ENCODE measurements at regions not wholly inside any gene's neighbourhood (a gene's known extent, or its start where the extent isn't known, plus 50 kb on each side); places are given as distances from the start of the nearest gene placed in this dataset.

DNA sequence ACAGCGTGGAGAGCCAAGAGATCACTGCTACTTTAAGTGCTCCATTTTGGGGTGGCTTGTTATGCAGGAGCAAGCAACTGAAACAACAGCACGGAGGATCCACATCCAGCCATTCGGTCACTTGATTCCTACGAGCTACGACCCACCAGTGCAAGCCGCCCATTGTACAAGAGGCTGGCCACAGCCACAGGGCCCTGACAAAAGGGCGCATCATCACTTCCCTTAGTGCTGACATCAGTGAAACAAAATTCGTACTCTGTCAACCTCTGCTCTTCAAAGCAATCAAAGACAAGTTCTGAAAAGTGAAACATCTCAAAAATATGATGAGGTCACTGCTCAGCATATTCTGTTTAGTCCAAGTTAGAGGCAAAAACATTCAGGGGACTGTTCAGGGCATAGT is 168.4 kb downstream of the GADD45G start:
- no peak for DNase-seq

DNA sequence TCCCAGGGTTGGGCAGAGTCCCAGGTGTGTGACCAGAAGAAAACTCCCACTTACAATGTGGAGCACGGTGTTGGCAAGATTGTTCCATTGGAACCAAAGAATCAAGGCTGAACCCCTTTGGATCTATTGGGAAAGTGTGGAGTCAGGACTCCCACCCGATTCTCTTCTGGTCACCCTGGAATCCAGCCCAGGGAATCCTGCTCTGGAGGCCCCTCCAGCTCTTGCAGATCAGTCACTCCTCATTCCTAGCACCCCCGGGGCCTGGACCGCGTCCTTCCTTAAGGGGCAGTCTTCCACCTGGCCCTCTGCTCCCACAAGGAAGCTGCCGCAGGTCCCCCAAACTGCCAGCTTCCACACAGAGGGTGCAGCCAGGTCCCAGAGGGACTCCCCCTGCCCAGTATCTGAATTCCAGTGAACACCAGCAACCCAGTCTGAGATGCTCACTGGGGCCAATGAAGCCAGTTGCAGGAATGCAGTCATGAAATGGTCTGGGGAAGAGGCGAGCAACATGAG is 170.1 kb downstream of the GADD45G start:
- DNase-seq, result no peak

DNA sequence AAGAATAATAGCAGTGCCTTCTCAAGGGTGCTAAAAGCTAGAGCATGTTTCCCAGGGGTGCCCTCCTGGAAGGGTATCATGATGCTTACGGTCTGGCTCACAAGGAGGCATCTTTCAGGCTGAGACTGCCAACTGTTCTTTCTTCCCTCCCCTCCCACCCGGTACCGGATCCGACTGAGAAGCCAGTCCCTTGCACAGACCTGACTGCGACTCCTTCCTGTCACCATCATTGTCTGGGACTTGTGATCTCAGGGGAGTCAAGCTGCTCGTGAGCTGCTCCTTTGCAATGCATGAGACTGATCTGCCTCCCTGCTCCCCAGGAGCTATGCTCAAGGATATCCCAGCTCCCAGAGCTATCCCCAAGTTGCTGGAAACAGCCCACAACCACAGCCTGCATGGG is 170.8 kb downstream of the GADD45G start:
- DNase-seq, result no peak

DNA sequence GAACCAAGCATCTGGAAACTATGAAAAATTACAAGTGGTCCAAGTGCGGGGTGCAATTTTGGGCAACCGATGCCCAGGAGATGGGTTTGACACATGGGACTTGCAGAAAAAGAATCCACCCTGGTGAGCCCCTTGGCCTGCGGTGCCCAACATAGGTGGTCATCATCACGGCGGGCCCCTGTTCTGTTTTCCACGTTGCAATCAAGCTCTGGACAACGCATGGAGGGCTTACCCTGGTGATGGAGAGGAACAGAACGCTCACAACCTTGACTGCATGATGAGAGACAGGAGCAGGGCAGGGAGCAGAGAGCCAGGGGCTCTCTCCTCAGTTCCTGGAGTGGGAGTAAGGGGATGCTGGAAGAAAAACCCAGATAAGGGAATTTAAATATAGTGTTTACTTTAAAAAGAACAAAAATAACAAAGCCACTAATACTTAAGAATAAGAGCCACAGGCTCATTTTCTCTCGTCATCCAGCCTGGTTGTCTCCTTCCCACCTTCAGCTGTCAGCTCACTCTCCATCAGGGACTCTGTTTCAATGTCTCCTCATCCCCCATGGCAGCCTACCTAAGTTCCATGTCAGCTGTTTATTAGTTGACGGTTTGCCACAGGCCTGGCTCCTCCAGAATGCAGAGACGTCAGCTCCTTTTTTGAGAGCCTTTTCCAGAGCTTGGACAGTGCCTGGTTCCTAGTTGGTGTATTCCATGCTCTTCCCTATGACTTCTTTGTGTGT is 172.1 kb downstream of the GADD45G start:
- DNase-seq, result no peak

DNA sequence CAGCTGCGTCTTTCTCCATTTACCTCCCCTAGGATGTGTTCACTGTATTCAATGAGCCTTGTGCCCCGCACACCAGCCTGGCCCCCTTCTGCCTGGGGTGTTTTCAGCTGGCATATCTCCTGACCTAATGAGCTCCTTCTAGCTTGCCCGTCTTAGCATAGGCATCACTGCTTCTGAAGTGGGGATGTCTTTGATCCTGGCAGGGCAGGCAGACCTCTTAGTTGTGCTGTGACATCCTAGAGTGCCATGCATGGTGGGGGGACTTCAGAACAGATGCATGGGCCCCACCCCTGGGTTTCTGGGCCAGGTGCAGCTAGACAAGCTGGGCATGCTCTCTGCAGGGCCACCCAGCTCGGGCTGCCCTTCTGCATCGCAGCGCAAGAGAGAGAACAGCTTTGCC is 172.7 kb downstream of the GADD45G start:
- no peak for DNase-seq

DNA sequence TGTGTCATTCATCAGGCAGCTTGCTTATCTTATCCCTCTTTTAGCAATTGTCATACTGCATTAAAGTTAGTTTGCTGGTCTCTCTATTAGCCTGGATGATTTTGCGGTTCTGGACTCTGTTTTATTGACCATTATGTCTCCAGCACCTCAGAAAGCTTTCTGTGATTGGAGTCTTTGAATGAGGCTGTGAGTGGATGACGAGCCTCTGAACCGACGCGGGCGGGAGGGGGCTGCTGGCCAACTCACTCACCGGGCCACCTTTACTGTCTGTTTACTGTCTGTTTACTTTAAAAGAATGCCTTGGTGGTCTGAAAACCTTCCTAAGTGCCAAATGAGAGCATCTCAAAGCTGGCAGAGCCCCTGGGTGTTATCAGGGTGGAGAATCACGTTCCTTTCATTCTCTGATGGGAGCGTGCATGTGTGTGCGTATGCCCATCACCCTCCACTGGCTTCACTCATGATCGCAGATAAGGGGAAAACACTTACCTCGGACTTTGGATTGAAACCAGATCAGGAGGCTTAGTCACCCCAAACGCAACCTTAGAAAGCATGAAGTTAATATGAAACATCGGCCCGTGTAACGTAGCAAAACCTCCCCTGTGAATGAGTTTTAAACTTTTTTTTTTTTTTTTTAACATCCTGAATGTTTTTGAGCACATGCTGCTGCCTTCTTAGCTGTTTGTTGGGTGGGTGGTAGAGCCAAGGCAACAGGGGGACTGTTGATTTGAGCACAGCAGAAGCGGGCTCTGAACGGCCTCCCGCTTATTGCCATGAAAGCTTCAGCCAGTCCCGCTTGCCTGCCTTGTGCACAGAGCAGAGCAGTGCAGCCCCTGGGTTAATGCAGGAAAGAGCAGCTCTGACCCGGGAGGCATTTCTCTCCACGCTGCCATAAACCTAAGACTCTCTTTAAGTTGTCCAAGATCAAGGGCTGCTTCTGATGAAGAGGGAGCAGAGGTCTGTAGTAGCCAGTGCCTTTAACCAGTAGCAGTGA is 173.6 kb downstream of the GADD45G start:
- DNase-seq, result no peak

DNA sequence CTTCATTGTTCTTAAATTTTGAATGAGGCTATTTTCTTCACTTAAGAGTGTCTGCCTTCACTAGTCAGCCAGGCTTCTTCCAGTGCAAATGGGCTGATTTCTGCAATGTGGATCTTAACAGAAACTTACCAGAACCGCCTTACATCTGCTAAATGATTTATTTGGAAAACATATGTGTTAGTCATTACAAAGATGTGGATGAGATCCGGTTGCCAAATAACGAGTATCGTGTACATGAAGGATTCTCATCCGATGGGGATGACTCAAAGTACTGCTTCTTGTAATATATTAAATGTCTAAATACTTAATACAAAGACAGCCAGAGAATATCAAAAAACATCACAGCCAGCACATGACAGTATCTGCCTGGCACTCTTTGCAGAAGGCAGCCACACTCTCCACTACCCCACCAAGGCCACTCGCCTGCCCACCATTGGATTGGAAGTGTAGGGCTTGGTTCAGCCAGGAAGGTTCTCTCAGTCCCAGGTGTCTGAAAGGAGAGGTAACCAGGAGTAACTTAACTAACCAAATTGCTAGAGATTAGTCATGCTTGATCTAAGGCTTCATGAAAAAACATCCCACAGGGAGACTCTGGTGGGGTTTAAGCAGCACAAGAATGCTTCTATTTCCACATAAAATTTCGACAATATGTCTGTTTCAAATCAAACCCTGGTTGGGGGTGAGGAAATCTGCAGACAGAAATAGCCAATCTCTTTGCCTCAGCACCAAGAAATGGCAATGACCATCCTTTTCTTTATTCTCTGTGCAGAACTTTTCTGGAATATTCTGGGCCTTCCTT is 174.8 kb downstream of the GADD45G start:
- peak; percentile 9 for DNase-seq

DNA sequence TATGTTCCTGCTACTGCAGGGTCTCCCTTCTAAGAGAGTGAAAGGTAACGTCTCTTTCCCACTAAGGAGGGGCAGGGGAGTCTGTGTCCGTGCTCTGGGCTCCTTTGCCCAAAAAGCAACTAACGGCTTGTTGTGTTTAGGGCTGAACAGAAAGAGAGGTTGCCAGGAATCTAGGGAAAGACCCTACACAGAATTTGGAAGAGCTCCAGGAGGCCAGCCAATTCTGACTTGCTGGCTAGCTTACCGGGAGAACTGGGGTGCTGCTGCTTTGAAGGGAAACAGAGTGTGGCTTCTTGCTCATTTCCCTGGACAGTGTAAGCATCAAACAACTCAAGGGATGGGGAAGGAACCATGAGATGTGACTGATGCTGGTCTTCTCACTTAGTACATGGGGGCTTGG is 176.1 kb downstream of the GADD45G start:
- no peak for DNase-seq

DNA sequence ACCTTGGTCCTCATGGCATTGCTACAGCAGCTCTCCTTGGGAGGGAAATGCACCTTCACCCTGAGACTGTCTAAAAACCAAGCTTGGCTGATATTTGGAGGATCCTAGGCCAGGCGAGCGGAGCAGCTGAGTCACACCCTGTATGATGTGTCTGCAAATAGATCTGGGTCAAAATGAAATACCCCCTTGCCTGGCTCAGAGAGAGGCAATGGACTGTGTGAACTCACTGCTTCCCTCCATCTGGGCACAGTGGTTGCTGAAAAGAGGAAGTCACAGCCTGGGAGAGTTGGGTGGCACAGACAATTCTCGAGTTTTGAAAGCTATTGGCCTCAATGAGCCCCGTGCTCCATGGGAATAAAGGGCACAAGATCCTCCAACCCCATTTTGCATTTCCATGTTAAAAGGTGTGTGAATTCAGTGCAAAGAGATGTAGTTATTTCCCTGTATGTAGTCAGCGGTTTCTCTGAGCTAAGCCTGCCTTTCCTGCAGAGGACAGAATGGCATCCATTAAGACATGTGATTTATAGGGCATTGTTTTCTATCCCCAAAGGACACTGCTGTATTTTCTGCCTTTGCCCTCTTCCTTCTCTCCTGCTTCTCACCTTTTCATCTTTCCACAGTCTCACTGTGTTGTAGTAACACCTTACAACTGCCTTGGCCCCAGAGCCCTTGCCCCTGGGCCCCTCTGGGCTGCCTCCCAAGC is 177.2 kb downstream of the GADD45G start:
- no peak for DNase-seq

DNA sequence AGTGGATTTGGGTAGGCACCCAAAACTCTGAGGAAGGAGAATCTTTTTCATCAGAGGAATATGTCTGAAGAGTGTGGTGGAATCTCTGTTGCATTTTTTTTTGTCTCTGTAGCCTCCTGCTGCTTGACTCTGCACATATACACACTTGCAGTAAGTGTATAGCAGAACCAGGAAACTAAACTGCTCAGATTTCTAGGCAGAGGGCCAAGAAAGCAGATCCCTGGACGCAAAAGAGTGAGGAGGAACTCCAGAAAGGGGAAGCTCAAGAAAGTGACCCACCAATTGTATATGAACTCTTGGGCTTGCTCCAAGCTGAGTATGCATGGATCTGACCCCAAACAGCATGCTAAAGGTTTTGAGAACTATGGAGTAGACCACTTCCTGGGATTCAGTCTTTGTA is 181.8 kb downstream of the GADD45G start:
- DNase-seq, result no peak

DNA sequence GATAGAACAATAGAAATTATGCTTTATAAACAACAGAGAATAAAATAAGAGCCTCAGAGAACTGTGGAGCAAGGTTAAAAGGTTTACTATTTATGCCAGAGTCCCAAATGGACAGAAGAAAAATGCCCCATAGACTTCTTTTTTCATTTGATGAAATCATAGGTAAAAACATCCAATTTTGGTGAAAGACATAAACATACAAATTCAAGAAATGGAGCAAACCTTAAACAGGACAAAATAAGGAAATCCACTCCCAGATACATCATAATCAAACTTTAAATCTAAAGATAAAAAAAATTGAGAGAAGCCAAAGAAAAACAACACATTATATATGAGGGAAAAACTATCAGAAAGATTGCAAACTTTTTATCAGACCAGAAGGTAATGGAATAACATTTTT is 182.8 kb downstream of the GADD45G start:
- DNase-seq, result no peak

DNA sequence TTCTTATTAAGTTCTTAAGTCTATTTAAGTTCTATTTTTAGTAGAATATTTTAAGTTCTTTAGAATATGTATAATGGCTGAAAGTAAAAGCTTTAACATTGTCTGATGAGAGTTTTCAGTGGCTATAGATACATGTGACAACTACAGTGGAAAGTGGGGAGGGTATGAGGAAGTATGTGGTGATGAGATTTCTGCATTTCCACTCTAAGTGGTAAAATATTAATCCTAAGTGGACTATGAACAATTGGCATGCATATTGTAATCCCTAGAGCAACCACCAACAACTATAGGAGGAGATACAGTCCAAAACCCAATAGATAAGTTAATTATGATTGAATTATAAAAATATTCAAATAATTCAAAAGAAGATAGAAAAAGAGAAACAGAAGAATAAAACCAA is 183.6 kb downstream of the GADD45G start:
- DNase-seq, result no peak

DNA sequence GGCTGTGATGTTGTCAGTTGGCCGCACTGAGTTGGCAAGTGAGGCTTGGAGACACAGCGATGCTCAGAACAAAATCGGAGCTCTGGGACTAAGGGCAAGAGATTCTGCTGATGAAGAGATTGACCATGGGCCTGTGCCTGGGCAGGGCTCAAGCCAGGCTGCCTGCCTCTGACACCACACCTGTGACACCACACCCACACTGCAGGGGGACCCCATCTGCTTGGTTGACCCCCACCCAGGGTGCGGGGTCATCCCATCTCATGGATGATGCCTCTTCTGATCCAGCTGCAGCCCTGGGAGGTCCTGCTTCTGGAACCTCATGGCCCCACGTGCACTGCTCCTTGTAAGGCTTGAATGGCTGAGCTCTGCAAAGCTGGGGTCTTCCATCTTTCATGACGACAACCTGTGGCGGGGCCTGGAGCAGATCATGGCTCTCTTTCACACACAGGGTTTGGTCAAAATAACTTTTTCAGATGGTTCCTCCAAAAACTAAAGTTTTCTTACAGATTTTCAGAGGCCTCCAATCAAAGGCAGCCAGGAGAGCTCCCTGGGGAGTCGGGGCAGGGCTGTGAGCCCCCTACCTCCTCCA is 185.2 kb downstream of the GADD45G start:
- no peak for DNase-seq

DNA sequence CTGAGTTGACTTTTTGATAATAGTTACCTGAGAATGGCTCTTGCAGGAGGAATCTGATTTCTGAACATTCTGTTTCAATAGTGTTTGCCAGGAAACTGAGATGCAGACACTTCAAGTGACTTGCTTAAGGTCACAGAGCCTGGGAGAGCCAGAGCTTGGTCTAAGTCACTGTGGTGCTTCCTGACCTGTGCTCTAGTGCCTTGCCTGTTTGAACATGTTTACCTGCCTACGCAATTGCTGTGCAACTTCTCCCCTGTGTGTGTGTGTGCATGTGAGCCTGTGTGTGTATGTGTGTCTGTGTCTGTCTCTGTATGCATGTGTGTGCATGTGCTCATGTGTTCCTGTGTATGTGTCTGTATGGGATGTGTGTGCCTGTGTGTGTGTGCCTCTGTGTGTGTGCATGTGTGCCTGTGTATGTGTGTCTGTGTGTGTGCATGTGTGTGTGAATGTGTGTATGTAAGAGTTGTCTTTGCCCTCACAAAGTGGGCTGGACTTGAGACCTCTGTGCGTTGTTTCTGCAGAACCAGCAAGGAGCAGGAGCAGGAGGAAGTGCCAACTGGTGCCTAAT is 185.8 kb downstream of the GADD45G start:
- DNase-seq, result no peak

DNA sequence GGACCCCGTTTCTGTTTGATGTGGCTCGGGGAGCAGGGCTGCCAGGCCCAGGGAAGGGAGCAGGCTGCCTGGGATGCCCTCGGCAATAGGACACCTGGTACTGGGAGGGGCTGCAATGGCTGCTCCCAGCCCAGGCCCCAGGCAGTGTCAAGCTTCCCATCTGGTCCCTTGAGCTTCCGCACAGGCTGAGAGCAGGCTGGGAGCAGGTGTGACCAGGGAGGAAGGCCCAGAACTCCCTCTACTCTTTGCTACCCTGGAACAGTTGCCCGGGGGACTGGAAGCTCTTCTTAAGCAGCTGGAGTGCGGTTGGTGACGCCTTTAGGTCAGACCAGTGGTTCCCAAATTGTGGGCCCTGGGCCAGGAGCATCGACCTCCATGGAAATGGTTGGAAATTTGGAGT is 186.9 kb downstream of the GADD45G start:
- no peak for DNase-seq

DNA sequence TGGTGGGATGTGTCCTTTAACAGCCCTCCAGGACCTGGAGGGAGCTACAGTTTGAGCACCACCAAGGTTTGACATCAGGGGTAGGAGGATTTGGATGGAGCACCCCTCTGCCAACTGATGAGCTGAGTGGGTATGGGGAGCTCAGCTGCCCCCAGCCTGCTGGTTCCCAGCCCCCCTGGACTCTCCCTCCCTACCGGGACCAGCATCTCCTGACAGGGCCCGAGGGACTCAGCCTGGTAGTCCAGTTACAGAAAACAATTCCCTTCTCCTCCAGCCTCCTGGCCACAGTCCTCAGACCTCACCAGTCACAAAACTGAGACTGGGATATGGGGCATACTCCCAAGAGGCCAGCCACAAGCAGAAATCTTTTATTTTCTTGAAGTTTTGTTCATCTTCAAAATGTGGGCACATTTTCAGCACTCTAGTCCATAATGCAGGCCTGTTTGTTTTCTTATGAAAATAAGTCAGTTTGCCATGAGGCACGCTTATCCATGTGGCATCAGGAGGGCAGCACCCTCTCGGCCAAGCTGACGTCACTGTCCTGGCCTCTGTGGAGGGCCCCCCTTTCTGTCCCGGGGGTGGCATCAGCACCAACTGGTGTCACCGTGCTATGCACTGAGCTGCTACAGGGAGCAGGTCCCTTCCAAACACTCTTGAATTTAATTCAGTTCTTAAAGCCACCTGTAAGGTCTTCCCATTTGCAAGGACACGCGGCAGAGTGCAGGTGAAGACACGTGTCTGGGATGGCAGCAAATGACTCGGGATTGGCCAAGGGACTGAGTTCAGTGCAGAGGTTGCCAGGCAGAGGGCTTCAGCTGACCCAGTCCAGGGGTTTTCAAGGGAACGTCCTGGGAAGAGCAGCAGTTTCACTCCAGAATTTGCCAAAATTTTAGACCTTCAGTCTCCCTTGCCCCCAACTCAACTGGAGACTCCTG is 187.6 kb downstream of the GADD45G start:
- no peak for DNase-seq

DNA sequence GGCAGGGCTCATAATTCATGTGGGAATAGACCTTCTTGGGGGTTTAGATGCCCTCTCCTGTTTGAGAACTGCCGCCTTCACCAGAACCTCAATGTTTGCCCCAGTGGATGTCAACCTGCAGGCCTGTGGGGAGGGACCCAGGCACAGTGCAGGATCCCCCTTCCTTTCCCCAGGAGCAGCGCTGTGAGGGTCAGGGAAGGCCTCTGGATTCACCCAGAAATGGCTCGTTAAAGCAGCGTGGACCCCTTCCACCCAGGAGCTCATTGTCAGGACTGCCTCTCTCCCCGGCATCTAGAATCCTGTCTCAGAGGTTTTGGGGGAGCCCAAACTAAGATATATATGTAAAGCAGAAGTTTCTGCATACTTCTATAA is 188.3 kb downstream of the GADD45G start:
- no peak for DNase-seq

DNA sequence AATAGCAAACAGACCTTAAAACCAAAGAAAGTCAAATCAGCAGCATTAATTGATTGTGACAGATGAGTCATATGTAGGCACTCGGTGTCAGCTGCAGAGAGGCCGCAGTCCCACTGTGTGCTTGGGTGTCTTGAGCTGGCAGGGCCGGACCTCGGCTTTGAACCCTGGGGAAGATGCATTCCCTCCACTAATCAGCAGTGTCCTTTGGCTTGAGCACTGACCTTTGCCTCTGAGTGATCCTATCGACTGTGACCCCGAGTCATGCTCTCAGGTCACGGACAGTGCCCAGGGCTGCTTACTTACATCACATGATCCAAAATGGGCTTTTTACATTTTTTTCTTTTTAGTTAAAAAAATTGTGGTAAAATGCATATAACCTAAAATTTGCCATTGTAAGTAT is 188.7 kb downstream of the GADD45G start:
- no peak for DNase-seq

DNA sequence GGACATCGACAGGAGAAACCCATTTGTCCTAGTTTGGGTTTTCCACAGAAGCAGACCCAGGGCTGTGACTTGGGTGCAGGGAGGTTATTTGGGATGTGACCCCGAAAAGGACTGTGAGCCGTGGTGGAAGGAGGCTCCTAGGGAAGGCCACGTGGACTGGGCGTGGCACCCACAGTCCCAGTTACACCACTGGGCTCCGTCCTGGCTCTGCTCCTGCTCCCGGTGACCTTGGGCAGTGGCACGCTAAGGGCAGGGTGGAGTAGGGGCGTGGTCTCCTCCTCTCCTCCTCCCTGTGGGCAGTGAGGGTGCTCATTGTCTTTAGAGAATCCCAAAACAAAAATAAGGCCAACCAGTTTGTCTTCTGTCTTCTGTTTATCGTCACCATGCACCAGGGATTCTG is 190.1 kb downstream of the GADD45G start:
- no peak for DNase-seq

DNA sequence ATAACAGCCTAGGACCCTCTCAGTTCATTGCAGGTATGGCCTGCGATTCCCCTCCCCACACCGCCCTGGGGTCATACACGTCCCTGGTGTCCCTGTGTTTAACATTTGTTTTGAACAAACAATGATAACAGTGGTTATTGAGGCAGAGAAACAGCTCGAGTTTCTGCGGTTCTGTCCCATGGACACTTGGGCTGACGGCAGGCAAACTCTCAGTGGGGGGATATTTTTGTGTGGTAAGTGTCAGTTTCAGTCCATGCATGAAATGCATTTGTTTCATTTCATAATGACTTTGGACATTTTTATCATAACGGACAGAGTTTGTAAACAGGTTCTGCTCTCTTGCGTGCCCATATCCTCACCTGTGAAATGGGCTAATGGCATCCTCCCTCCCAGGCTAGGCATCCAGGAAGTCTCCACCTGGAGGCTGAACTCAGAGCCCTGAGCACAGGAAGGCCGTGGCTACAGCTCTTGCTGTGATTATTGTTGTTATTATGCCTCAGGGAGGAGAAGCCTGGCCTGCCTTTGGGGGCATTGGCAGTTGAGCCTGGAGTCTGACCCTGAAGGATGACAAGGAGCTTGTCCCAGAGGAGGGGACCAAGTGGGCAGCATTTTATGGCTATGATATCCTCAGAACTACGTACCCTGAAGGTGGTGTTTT is 190.9 kb downstream of the GADD45G start:
- no peak for DNase-seq
